GM23338 (cell line): ENCODE measurements at regions not wholly inside any gene's neighbourhood (a gene's known extent, or its start where the extent isn't known, plus 50 kb on each side); places are given as distances from the start of the nearest gene placed in this dataset.

Experiments used
- ATAC-seq: fragments of 200-7000 bp; cut with Tn5 transposase; 3 replicates; pipeline ENCODE4 v1.9.1; 2020
- DNase-seq: peaks from one replicate; pipeline ENCODE4 v3.0.0-alpha.2; 2015; ENCODE audit warnings: low spot score
- H2AFZ ChIP-seq: fragments of 200-600 bp; sonication (generic); 2 replicates; pipeline ENCODE4 v1.8.0; 2016; ENCODE audit warnings: antibody characterized with exemption, mild to moderate bottlenecking, moderate library complexity
- H3F3A ChIP-seq: fragments of 200-600 bp; sonication (generic); replicated peaks from 2 replicates; pipeline ENCODE4 v1.8.0; 2017; ENCODE audit warnings: antibody characterized with exemption, mixed run types, low read depth
- H3K27ac ChIP-seq: fragments of 200-600 bp; sonication (generic); 2 replicates; pipeline ENCODE4 v1.6.1; 2016; ENCODE audit warnings: low read depth
- H3K27me3 ChIP-seq: fragments of 200-600 bp; sonication (generic); 2 replicates; pipeline ENCODE4 v1.8.0; 2016; ENCODE audit warnings: mild to moderate bottlenecking, mixed run types, moderate library complexity; ENCODE audit not compliant: insufficient read depth
- H3K36me3 ChIP-seq: fragments of 200-600 bp; sonication (generic); 2 replicates; pipeline ENCODE4 v1.8.0; 2016; ENCODE audit warnings: mild to moderate bottlenecking; ENCODE audit not compliant: insufficient read depth
- H3K4me1 ChIP-seq: fragments of 200-600 bp; sonication (generic); 2 replicates; pipeline ENCODE4 v1.8.0; 2016; ENCODE audit warnings: mild to moderate bottlenecking, moderate library complexity; ENCODE audit not compliant: insufficient read depth
- H3K4me2 ChIP-seq: fragments of 200-600 bp; sonication (generic); 2 replicates; pipeline ENCODE4 v1.7.1; 2017; ENCODE audit warnings: mixed run types
- H3K4me3 ChIP-seq: fragments of 200-600 bp; sonication (generic); 2 replicates; pipeline ENCODE4 v1.6.1; 2016; ENCODE audit warnings: mixed run types
- H3K79me2 ChIP-seq: fragments of 200-600 bp; sonication (generic); replicated peaks from 2 replicates; pipeline ENCODE4 v1.8.0; 2017; ENCODE audit warnings: mild to moderate bottlenecking; ENCODE audit not compliant: insufficient read depth
- H3K9me2 ChIP-seq: fragments of 200-600 bp; sonication (generic); 2 replicates; pipeline ENCODE4 v1.8.0; 2017; ENCODE audit not compliant: insufficient read depth
- H4K20me1 ChIP-seq: fragments of 200-600 bp; sonication (generic); replicated peaks from 2 replicates; pipeline ENCODE4 v1.8.0; 2017; ENCODE audit warnings: mild to moderate bottlenecking; ENCODE audit not compliant: insufficient read depth
- H3K27ac Mint-ChIP-seq: 2 replicates; pipeline ENCODE4 v1.8.0; 2020; ENCODE audit warnings: inconsistent platforms, mild to moderate bottlenecking, moderate library complexity, mixed read lengths
- H3K27me3 Mint-ChIP-seq: 3 replicates; pipeline ENCODE4 v1.8.0; 2022; ENCODE audit warnings: low read depth, mild to moderate bottlenecking, moderate library complexity, mixed read lengths, inconsistent platforms; ENCODE audit not compliant: insufficient read depth, poor library complexity
- H3K36me3 Mint-ChIP-seq: 3 replicates; pipeline ENCODE4 v1.8.0; 2021; ENCODE audit warnings: low read depth, mild to moderate bottlenecking, inconsistent platforms, moderate library complexity, mixed read lengths
- H3K4me1 Mint-ChIP-seq: 3 replicates; pipeline ENCODE4 v1.8.0; 2020; ENCODE audit warnings: mild to moderate bottlenecking, inconsistent platforms, mixed read lengths
- H3K4me3 Mint-ChIP-seq: 3 replicates; pipeline ENCODE4 v1.8.0; 2021; ENCODE audit warnings: moderate library complexity, mild to moderate bottlenecking, inconsistent platforms, mixed read lengths
- H3K9me3 Mint-ChIP-seq: 3 replicates; pipeline ENCODE4 v1.8.0; 2020; ENCODE audit warnings: moderate library complexity, mild to moderate bottlenecking, inconsistent platforms, mixed read lengths
- CTCF ChIP-seq, 2 experiments: fragments of 200-600 bp in 1 of 2; sonication (generic) in 1 of 2; conservative IDR thresholded peaks; 2 replicates each; pipeline versions ENCODE4 v1.5.1 to v1.6.1; 2016 to 2017; ENCODE audit warnings: antibody characterized with exemption in 2 of 2, low read depth in 2 of 2, mild to moderate bottlenecking in 2 of 2, moderate library complexity in 1 of 2
- ETS1 ChIP-seq: IDR thresholded peaks from 2 replicates; pipeline ENCODE4 v1.6.1; 2016; ENCODE audit warnings: antibody characterized with exemption
- EZH2 ChIP-seq: fragments of 200-600 bp; sonication (generic); IDR thresholded peaks from one replicate; pipeline ENCODE4 v1.8.0; 2017; ENCODE audit warnings: antibody characterized with exemption, mild to moderate bottlenecking, low read depth; ENCODE audit not compliant: unreplicated experiment
- JUNB ChIP-seq: IDR thresholded peaks from one replicate; pipeline ENCODE4 v1.6.1; 2016; ENCODE audit warnings: antibody characterized with exemption; ENCODE audit not compliant: unreplicated experiment
- NANOG ChIP-seq: IDR thresholded peaks from 2 replicates; pipeline ENCODE4 v1.6.1; 2016; ENCODE audit warnings: antibody characterized with exemption, borderline replicate concordance
- POLR2AphosphoS5 ChIP-seq: IDR thresholded peaks from 2 replicates; pipeline ENCODE4 v1.6.1; 2016; ENCODE audit warnings: antibody characterized with exemption, low read depth
- ZNF114 ChIP-seq: fragments of 250-450 bp; sonication (Bioruptor Pico); IDR thresholded peaks from 2 replicates; pipeline ENCODE4 v1.5.0; 2020; ENCODE audit warnings: mild to moderate bottlenecking, moderate library complexity
- ZNF331 ChIP-seq: fragments of 250-450 bp; sonication (Bioruptor Pico); IDR thresholded peaks from 2 replicates; pipeline ENCODE4 v1.5.0; 2020; ENCODE audit warnings: low read depth, mild to moderate bottlenecking, moderate library complexity
- ZNF462 ChIP-seq: fragments of 250-450 bp; sonication (Bioruptor Pico); IDR thresholded peaks from 2 replicates; pipeline ENCODE4 v1.5.0; 2020; ENCODE audit warnings: mild to moderate bottlenecking, moderate library complexity

GRCh38 chr1:87935130-87935529 lies 606.5 kb downstream of the LMO4 start:
- no peaks in the 10 kb centered on the region for H4K20me1 ChIP-seq
- no peaks in the 10 kb centered on the region for H3K27me3 ChIP-seq
- peaks cover 6% of the 10 kb centered on the region; the same call in 1 of the 2 replicates for H3K9me2 ChIP-seq
- TF ChIP-seq JUNB (no peak), NANOG (no peak), POLR2AphosphoS5 (no peak), CTCF (conservative IDR thresholded peaks at IDR 0.05; ENCODE audit: low read depth in 2 of 2) (no peak), ETS1 (no peak), EZH2 (no peak)
- H3K4me3 ChIP-seq: no peak overlapping the region
- Mint-ChIP-seq H3K4me1 (no peaks in the 10 kb centered on the region), H3K27me3 (no peaks in the 10 kb centered on the region), H3K27ac (no peak overlapping the region), H3K4me3 (no peak overlapping the region), H3K9me3 (peaks cover 18% of the 10 kb centered on the region), H3K36me3 (peaks cover 15% of the 10 kb centered on the region)
- H2AFZ ChIP-seq: no peak overlapping the region
- DNase-seq: no peak
- no peak overlapping the region for H3K4me2 ChIP-seq
- no peaks in the 10 kb centered on the region for H3K79me2 ChIP-seq
- H3F3A ChIP-seq: no peaks in the 10 kb centered on the region
- ATAC-seq: no peak
- 0 out of 2 replicates have a peak, but pooled peaks cover 4% of the 10 kb centered on the region for H3K36me3 ChIP-seq
- H3K4me1 ChIP-seq: no peaks in the 10 kb centered on the region
- H3K27ac ChIP-seq: no peak overlapping the region

GRCh38 chr1:87937831-87938395 lies 609.2 kb downstream of the LMO4 start:
- Mint-ChIP-seq H3K9me3 (no peaks in the 10 kb centered on the region), H3K4me3 (no peak overlapping the region), H3K36me3 (no peaks in the 10 kb centered on the region), H3K27ac (no peak overlapping the region), H3K4me1 (peaks cover 20% of the 10 kb centered on the region), H3K27me3 (peaks cover 2% of the 10 kb centered on the region)
- DNase-seq (no peak), ATAC-seq (no peak)
- no peak overlapping the region for H3K4me2 ChIP-seq
- H3K9me2 ChIP-seq: peaks cover 8% of the 10 kb centered on the region
- H3K27me3 ChIP-seq: no peaks in the 10 kb centered on the region
- H2AFZ ChIP-seq: no peak overlapping the region
- no peaks in the 10 kb centered on the region for H3K79me2 ChIP-seq
- H3F3A ChIP-seq: 0 out of 2 replicates have a peak, but pooled peaks cover 5% of the 10 kb centered on the region
- H3K4me3 ChIP-seq: no peak overlapping the region
- H3K27ac ChIP-seq: no peak overlapping the region
- no peaks in the 10 kb centered on the region for H4K20me1 ChIP-seq
- H3K36me3 ChIP-seq: no peaks in the 10 kb centered on the region
- peaks cover 14% of the 10 kb centered on the region for H3K4me1 ChIP-seq
- TF ChIP-seq ZNF331 (CRISPR knock-in tag) (no peak), ZNF462 (CRISPR knock-in tag) (no peak), ETS1 (no peak), ZNF114 (CRISPR knock-in tag) (no peak), CTCF (conservative IDR thresholded peaks at IDR 0.05; ENCODE audit: low read depth in 2 of 2) (no peak)
